ENCODE measurements at regions not wholly inside any gene's neighbourhood (a gene's known extent, or its start where the extent isn't known, plus 50 kb on each side); places are given as distances from the start of the nearest gene placed in this dataset.
"Not testable (repeated sequence)": the region's sequence is repeated elsewhere in the genome, so short reads cannot be mapped to it uniquely, and the experiment has no call there.

GRCh38 chr2:124993809-124994208, 968.7 kb downstream of the CNTNAP5 start:
- no peaks in the 10 kb centered on the region for H3K27me3 Mint-ChIP-seq (ENCODE audit: low read depth, poor library complexity)
- DNase-seq: no peak
- no peak for TF ChIP-seq CTCF (IDR thresholded peaks at IDR 0.05)
- no peaks in the 10 kb centered on the region for H3K4me1 Mint-ChIP-seq
- H3K36me3 Mint-ChIP-seq (ENCODE audit: low read depth): no peaks in the 10 kb centered on the region
- no peak overlapping the region for H3K4me3 Mint-ChIP-seq
- H3K27ac Mint-ChIP-seq: no peak overlapping the region
- no peaks in the 10 kb centered on the region for H3K9me3 Mint-ChIP-seq

- DNase-seq: no peak
- no peak for TF ChIP-seq CTCF (IDR thresholded peaks at IDR 0.05)
- H3K4me3 Mint-ChIP-seq: no peak overlapping the region
- no peaks in the 10 kb centered on the region for H3K4me1 Mint-ChIP-seq
- no peaks in the 10 kb centered on the region for H3K36me3 Mint-ChIP-seq (ENCODE audit: low read depth)
- H3K27ac Mint-ChIP-seq: no peak overlapping the region
- H3K9me3 Mint-ChIP-seq: no peaks in the 10 kb centered on the region
- no peaks in the 10 kb centered on the region for H3K27me3 Mint-ChIP-seq (ENCODE audit: low read depth, poor library complexity)
These were observed 970.3 kb downstream of the CNTNAP5 start for GRCh38 chr2:124995185-124995912.

DNA sequence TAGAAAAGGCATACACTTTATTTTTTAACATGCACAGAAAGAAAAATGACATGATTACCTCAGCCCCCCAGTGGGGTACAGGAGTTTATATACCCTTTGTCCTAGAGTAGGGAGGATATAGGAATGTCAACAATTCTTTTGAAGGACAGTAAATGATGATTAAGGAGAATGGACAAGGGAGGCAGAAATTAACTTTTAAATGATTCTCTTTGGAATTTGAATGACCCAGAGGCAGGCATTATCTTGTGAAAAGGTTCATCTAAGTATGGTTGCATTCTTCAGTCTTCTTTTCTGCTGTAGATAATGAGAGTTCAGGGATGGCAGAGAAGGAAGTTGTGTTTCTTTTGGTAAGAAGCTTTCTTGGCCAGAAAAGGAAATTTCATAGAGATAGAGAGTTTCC, 971.3 kb downstream of the CNTNAP5 start:
- Mint-ChIP-seq H3K9me3 (no peaks in the 10 kb centered on the region), H3K4me3 (no peak overlapping the region), H3K4me1 (no peaks in the 10 kb centered on the region), H3K36me3 (ENCODE audit: low read depth) (no peaks in the 10 kb centered on the region), H3K27me3 (ENCODE audit: low read depth, poor library complexity) (no peaks in the 10 kb centered on the region), H3K27ac (no peak overlapping the region)
- no peak for DNase-seq
- no peak for TF ChIP-seq CTCF (IDR thresholded peaks at IDR 0.05)

GRCh38 chr2:124999906-125000305, 974.8 kb downstream of the CNTNAP5 start:
- H3K4me1 Mint-ChIP-seq: no peaks in the 10 kb centered on the region
- DNase-seq: no peak
- no peak overlapping the region for H3K27ac Mint-ChIP-seq
- no peaks in the 10 kb centered on the region for H3K36me3 Mint-ChIP-seq (ENCODE audit: low read depth)
- no peaks in the 10 kb centered on the region for H3K9me3 Mint-ChIP-seq
- TF ChIP-seq CTCF (IDR thresholded peaks at IDR 0.05): no peak
- H3K4me3 Mint-ChIP-seq: no peak overlapping the region
- no peaks in the 10 kb centered on the region for H3K27me3 Mint-ChIP-seq (ENCODE audit: low read depth, poor library complexity)

- H3K27ac Mint-ChIP-seq: no peak overlapping the region
- peaks cover 3% of the 10 kb centered on the region for H3K27me3 Mint-ChIP-seq (ENCODE audit: low read depth, poor library complexity)
- H3K4me1 Mint-ChIP-seq: no peaks in the 10 kb centered on the region
- H3K36me3 Mint-ChIP-seq (ENCODE audit: low read depth): no peaks in the 10 kb centered on the region
- DNase-seq: no peak
- no peaks in the 10 kb centered on the region for H3K9me3 Mint-ChIP-seq
- H3K4me3 Mint-ChIP-seq: no peak overlapping the region
- no peak for TF ChIP-seq CTCF (IDR thresholded peaks at IDR 0.05)
These were observed 979.2 kb downstream of the CNTNAP5 start for GRCh38 chr2:125004106-125004800.

- no peaks in the 10 kb centered on the region for H3K9me3 Mint-ChIP-seq
- no peak for TF ChIP-seq CTCF (IDR thresholded peaks at IDR 0.05)
- H3K4me1 Mint-ChIP-seq: no peaks in the 10 kb centered on the region
- H3K36me3 Mint-ChIP-seq (ENCODE audit: low read depth): no peaks in the 10 kb centered on the region
- H3K4me3 Mint-ChIP-seq: no peak overlapping the region
- peaks cover 3% of the 10 kb centered on the region for H3K27me3 Mint-ChIP-seq (ENCODE audit: low read depth, poor library complexity)
- DNase-seq: no peak
- H3K27ac Mint-ChIP-seq: no peak overlapping the region
These were observed 981.6 kb downstream of the CNTNAP5 start for GRCh38 chr2:125006676-125007075.

DNA sequence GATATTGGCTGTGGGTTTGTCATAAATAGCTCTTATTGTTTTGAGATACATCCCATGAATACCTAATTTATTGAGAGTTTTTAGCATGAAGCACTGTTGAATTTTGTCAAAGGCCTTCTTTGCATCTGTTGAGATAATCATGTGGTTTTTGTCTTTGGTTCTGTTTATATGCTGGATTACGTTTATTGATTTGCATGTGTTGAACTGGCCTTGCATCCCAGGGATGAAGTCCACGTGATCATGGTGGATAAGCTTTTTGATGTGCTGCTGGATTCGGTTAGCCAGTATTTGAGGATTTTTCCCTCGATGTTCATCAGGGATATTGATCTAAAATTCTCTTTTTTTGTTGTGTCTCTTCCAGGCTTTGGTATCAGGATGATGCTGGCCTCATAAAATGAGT, 1003.6 kb downstream of the CNTNAP5 start:
- DNase-seq; H3K27me3 Mint-ChIP-seq (ENCODE audit: low read depth, poor library complexity); H3K4me1 Mint-ChIP-seq; H3K36me3 Mint-ChIP-seq (ENCODE audit: low read depth); H3K27ac Mint-ChIP-seq; H3K4me3 Mint-ChIP-seq: not testable (repeated sequence)
- H3K9me3 Mint-ChIP-seq: peaks cover 28% of the 10 kb centered on the region

Data from nephron progenitor cell (in vitro differentiated cells).